NOMO-1 treated with dmso at 0.1 percent for 144 hours (cell line): ENCODE measurements at regions not wholly inside any gene's neighbourhood (a gene's known extent, or its start where the extent isn't known, plus 50 kb on each side); places are given as distances from the start of the nearest gene placed in this dataset.
A peak's percentile ranks its signal among the peaks of the same experiment; 100 is the strongest.
"Not testable (repeated sequence)": the region's sequence is repeated elsewhere in the genome, so short reads cannot be mapped to it uniquely, and the experiment has no call there.

ENCODE experiments used
- DNase-seq: peaks from one replicate; lab custom pipeline; 2025; ENCODE audit not compliant: unreplicated experiment; lab: John Stamatoyannopoulos, UW

GRCh38 chrX:42832764-42833549 is 55.0 kb upstream of the PPP1R2C start:
- no peak for DNase-seq

GRCh38 chrX:42833550-42833940 is 55.6 kb upstream of the PPP1R2C start:
- not testable (repeated sequence) for DNase-seq

GRCh38 chrX:42837101-42837726 is 59.3 kb upstream of the PPP1R2C start:
- no peak for DNase-seq

- DNase-seq = no peak
Measured at GRCh38 chrX:42837747-42838146, 59.8 kb upstream of the PPP1R2C start.

GRCh38 chrX:42839632-42840031 is 61.7 kb upstream of the PPP1R2C start:
- no peak for DNase-seq

- DNase-seq = no peak
Measured at GRCh38 chrX:42846741-42847140, 68.8 kb upstream of the PPP1R2C start.

GRCh38 chrX:42855259-42855658 is 77.3 kb upstream of the PPP1R2C start:
- DNase-seq = no peak

- DNase-seq = no peak
Measured at GRCh38 chrX:42857766-42858165, 79.8 kb upstream of the PPP1R2C start.

GRCh38 chrX:42869011-42869410 is 91.0 kb upstream of the PPP1R2C start:
- DNase-seq = no peak

- DNase-seq = no peak
Measured at GRCh38 chrX:42869659-42870476, 91.9 kb upstream of the PPP1R2C start.

GRCh38 chrX:42886519-42886918 is 108.6 kb upstream of the PPP1R2C start:
- no peak for DNase-seq

- no peak for DNase-seq
Measured at GRCh38 chrX:42900947-42901346, 123.0 kb upstream of the PPP1R2C start.

- no peak for DNase-seq
Measured at GRCh38 chrX:42902513-42902912, 124.5 kb upstream of the PPP1R2C start.

- no peak for DNase-seq
Measured at GRCh38 chrX:42920752-42921151, 142.8 kb upstream of the PPP1R2C start.

GRCh38 chrX:42930071-42930470 is 152.1 kb upstream of the PPP1R2C start:
- no peak for DNase-seq

- DNase-seq = no peak
Measured at GRCh38 chrX:42930951-42931350, 153.0 kb upstream of the PPP1R2C start.

- no peak for DNase-seq
Measured at GRCh38 chrX:42933187-42933586, 155.2 kb upstream of the PPP1R2C start.

- peak; percentile 11 for DNase-seq
Measured at GRCh38 chrX:42934020-42934726, 156.2 kb upstream of the PPP1R2C start.

- no peak for DNase-seq
Measured at GRCh38 chrX:42941671-42942070, 163.7 kb upstream of the PPP1R2C start.

- DNase-seq = no peak
Measured at GRCh38 chrX:42943051-42943974, 165.3 kb upstream of the PPP1R2C start.
